ENCODE measurements at regions not wholly inside any gene's neighbourhood (a gene's known extent, or its start where the extent isn't known, plus 50 kb on each side); places are given as distances from the start of the nearest gene placed in this dataset.

- H3K79me1 ChIP-seq (replicated peaks; ENCODE audit: low read length, poor library complexity, severe bottlenecking): no peaks in the 10 kb centered on the region
- H2BK120ac ChIP-seq (ENCODE audit: low read depth, low read length): no peak overlapping the region
- no peak overlapping the region for H4K8ac ChIP-seq (ENCODE audit: low read length)
- no peaks in the 10 kb centered on the region for H3K4me1 ChIP-seq (ENCODE audit: control insufficient read depth, insufficient read depth, low read depth, low read length)
- no peak overlapping the region for H3K4me2 ChIP-seq (ENCODE audit: low read length, poor library complexity, severe bottlenecking)
- DNase-seq: no peak
- no peaks in the 10 kb centered on the region for H3K27me3 ChIP-seq (ENCODE audit: control insufficient read depth in 1 of 2, insufficient read depth in 1 of 2, low read length in 2 of 2)
- H4K91ac ChIP-seq (ENCODE audit: low read length): no peak overlapping the region
- H3K4me3 ChIP-seq (ENCODE audit: insufficient read depth in 1 of 2, low read depth in 1 of 2, low read length in 2 of 2): no peak overlapping the region
- H3K9me3 ChIP-seq (ENCODE audit: control insufficient read depth, low read length): no peaks in the 10 kb centered on the region
- H3K4ac ChIP-seq (ENCODE audit: low read depth in 1 of 2, low read length in 2 of 2): no peak overlapping the region
- H3K27ac ChIP-seq (ENCODE audit: low read length, poor library complexity, severe bottlenecking): no peak overlapping the region
- H2BK12ac ChIP-seq (ENCODE audit: low read length in 2 of 2): no peak overlapping the region
- H3K18ac ChIP-seq (ENCODE audit: low read depth in 1 of 2, low read length in 2 of 2): no peak overlapping the region
- no peak overlapping the region for H2AFZ ChIP-seq (ENCODE audit: low read depth, low read length)
- no peak overlapping the region for H3K23ac ChIP-seq (ENCODE audit: low read length in 2 of 2)
- H3K9ac ChIP-seq (ENCODE audit: low read length): no peak overlapping the region
- no peaks in the 10 kb centered on the region for H3K36me3 ChIP-seq (ENCODE audit: control insufficient read depth in 1 of 2, insufficient read depth in 2 of 2, low read depth in 1 of 2, low read length in 2 of 2)
- H2BK15ac ChIP-seq (ENCODE audit: low read depth, poor library complexity, severe bottlenecking): no peak overlapping the region
- no peak overlapping the region for H2BK5ac ChIP-seq (ENCODE audit: low read depth, low read length, poor library complexity, severe bottlenecking)
- no peak overlapping the region for H2AK5ac ChIP-seq (ENCODE audit: low read length, severe bottlenecking)
- H3K14ac ChIP-seq (ENCODE audit: low read length in 2 of 2): no peak overlapping the region
These were observed 217.5 kb downstream of the GPD2 start for GRCh38 chr2:156653675-156654074.

GRCh38 chr2:156657809-156658208, 221.6 kb downstream of the GPD2 start:
- Histone ChIP-seq H2BK15ac (ENCODE audit: low read depth, poor library complexity, severe bottlenecking) (no peak overlapping the region), H3K9me3 (ENCODE audit: control insufficient read depth, low read length) (no peaks in the 10 kb centered on the region), H3K79me1 (replicated peaks; ENCODE audit: low read length, poor library complexity, severe bottlenecking) (no peaks in the 10 kb centered on the region), H3K4me2 (ENCODE audit: low read length, poor library complexity, severe bottlenecking) (no peak overlapping the region), H4K91ac (ENCODE audit: low read length) (no peak overlapping the region), H3K27me3 (ENCODE audit: control insufficient read depth in 1 of 2, insufficient read depth in 1 of 2, low read length in 2 of 2) (no peaks in the 10 kb centered on the region), H3K18ac (ENCODE audit: low read depth in 1 of 2, low read length in 2 of 2) (no peak overlapping the region), H4K8ac (ENCODE audit: low read length) (no peak overlapping the region), H3K14ac (ENCODE audit: low read length in 2 of 2) (no peak overlapping the region), H2BK5ac (ENCODE audit: low read depth, low read length, poor library complexity, severe bottlenecking) (no peak overlapping the region), H2BK120ac (ENCODE audit: low read depth, low read length) (no peak overlapping the region), H3K36me3 (ENCODE audit: control insufficient read depth in 1 of 2, insufficient read depth in 2 of 2, low read depth in 1 of 2, low read length in 2 of 2) (no peaks in the 10 kb centered on the region), H3K4me1 (ENCODE audit: control insufficient read depth, insufficient read depth, low read depth, low read length) (no peaks in the 10 kb centered on the region), H3K27ac (ENCODE audit: low read length, poor library complexity, severe bottlenecking) (no peak overlapping the region), H2AFZ (ENCODE audit: low read depth, low read length) (no peak overlapping the region), H3K9ac (ENCODE audit: low read length) (no peak overlapping the region), H2AK5ac (ENCODE audit: low read length, severe bottlenecking) (no peak overlapping the region), H2BK12ac (ENCODE audit: low read length in 2 of 2) (no peak overlapping the region), H3K23ac (ENCODE audit: low read length in 2 of 2) (no peak overlapping the region), H3K4ac (ENCODE audit: low read depth in 1 of 2, low read length in 2 of 2) (no peak overlapping the region), H3K4me3 (ENCODE audit: insufficient read depth in 1 of 2, low read depth in 1 of 2, low read length in 2 of 2) (no peak overlapping the region)
- DNase-seq: peak; percentile 0
- 100% methylated on average over 1 of the region's 2 CpGs for WGBS

GRCh38 chr2:156659694-156660093, 223.5 kb downstream of the GPD2 start:
- H3K23ac ChIP-seq (ENCODE audit: low read length in 2 of 2): no peak overlapping the region
- no peaks in the 10 kb centered on the region for H3K36me3 ChIP-seq (ENCODE audit: control insufficient read depth in 1 of 2, insufficient read depth in 2 of 2, low read depth in 1 of 2, low read length in 2 of 2)
- H3K14ac ChIP-seq (ENCODE audit: low read length in 2 of 2): no peak overlapping the region
- H3K4me1 ChIP-seq (ENCODE audit: control insufficient read depth, insufficient read depth, low read depth, low read length): no peaks in the 10 kb centered on the region
- no peak overlapping the region for H2BK15ac ChIP-seq (ENCODE audit: low read depth, poor library complexity, severe bottlenecking)
- no peak overlapping the region for H2BK120ac ChIP-seq (ENCODE audit: low read depth, low read length)
- no peak overlapping the region for H3K18ac ChIP-seq (ENCODE audit: low read depth in 1 of 2, low read length in 2 of 2)
- H3K4ac ChIP-seq (ENCODE audit: low read depth in 1 of 2, low read length in 2 of 2): no peak overlapping the region
- H3K27ac ChIP-seq (ENCODE audit: low read length, poor library complexity, severe bottlenecking): no peak overlapping the region
- H2AFZ ChIP-seq (ENCODE audit: low read depth, low read length): no peak overlapping the region
- H4K91ac ChIP-seq (ENCODE audit: low read length): no peak overlapping the region
- no peak overlapping the region for H4K8ac ChIP-seq (ENCODE audit: low read length)
- H3K4me3 ChIP-seq (ENCODE audit: insufficient read depth in 1 of 2, low read depth in 1 of 2, low read length in 2 of 2): no peak overlapping the region
- no peaks in the 10 kb centered on the region for H3K27me3 ChIP-seq (ENCODE audit: control insufficient read depth in 1 of 2, insufficient read depth in 1 of 2, low read length in 2 of 2)
- H3K4me2 ChIP-seq (ENCODE audit: low read length, poor library complexity, severe bottlenecking): no peak overlapping the region
- H3K9ac ChIP-seq (ENCODE audit: low read length): no peak overlapping the region
- H2BK5ac ChIP-seq (ENCODE audit: low read depth, low read length, poor library complexity, severe bottlenecking): no peak overlapping the region
- WGBS: 94% methylated on average over 3 of the region's 3 CpGs
- H3K79me1 ChIP-seq (replicated peaks; ENCODE audit: low read length, poor library complexity, severe bottlenecking): no peaks in the 10 kb centered on the region
- H3K9me3 ChIP-seq (ENCODE audit: control insufficient read depth, low read length): no peaks in the 10 kb centered on the region
- no peak overlapping the region for H2BK12ac ChIP-seq (ENCODE audit: low read length in 2 of 2)
- no peak for DNase-seq
- no peak overlapping the region for H2AK5ac ChIP-seq (ENCODE audit: low read length, severe bottlenecking)

- H3K79me1 ChIP-seq (replicated peaks; ENCODE audit: low read length, poor library complexity, severe bottlenecking): no peaks in the 10 kb centered on the region
These were observed 227.7 kb downstream of the GPD2 start for GRCh38 chr2:156663757-156664409.

More at GRCh38 chr2:156663757-156664409, 227.7 kb downstream of the GPD2 start:
- Histone ChIP-seq H3K4me1 (ENCODE audit: control insufficient read depth, insufficient read depth, low read depth, low read length) (no peaks in the 10 kb centered on the region), H2BK5ac (ENCODE audit: low read depth, low read length, poor library complexity, severe bottlenecking) (no peak overlapping the region), H2AFZ (ENCODE audit: low read depth, low read length) (no peak overlapping the region), H2AK5ac (ENCODE audit: low read length, severe bottlenecking) (no peak overlapping the region), H3K27me3 (ENCODE audit: control insufficient read depth in 1 of 2, insufficient read depth in 1 of 2, low read length in 2 of 2) (no peaks in the 10 kb centered on the region), H2BK12ac (ENCODE audit: low read length in 2 of 2) (no peak overlapping the region), H4K91ac (ENCODE audit: low read length) (no peak overlapping the region), H3K14ac (ENCODE audit: low read length in 2 of 2) (no peak overlapping the region), H3K9ac (ENCODE audit: low read length) (no peak overlapping the region), H3K9me3 (ENCODE audit: control insufficient read depth, low read length) (peaks cover 7% of the 10 kb centered on the region), H3K4me2 (ENCODE audit: low read length, poor library complexity, severe bottlenecking) (no peak overlapping the region), H2BK120ac (ENCODE audit: low read depth, low read length) (no peak overlapping the region), H3K18ac (ENCODE audit: low read depth in 1 of 2, low read length in 2 of 2) (no peak overlapping the region), H3K23ac (ENCODE audit: low read length in 2 of 2) (no peak overlapping the region), H2BK15ac (ENCODE audit: low read depth, poor library complexity, severe bottlenecking) (no peak overlapping the region), H3K4me3 (ENCODE audit: insufficient read depth in 1 of 2, low read depth in 1 of 2, low read length in 2 of 2) (no peak overlapping the region), H4K8ac (ENCODE audit: low read length) (no peak overlapping the region), H3K27ac (ENCODE audit: low read length, poor library complexity, severe bottlenecking) (no peak overlapping the region), H3K36me3 (ENCODE audit: control insufficient read depth in 1 of 2, insufficient read depth in 2 of 2, low read depth in 1 of 2, low read length in 2 of 2) (no peaks in the 10 kb centered on the region), H3K4ac (ENCODE audit: low read depth in 1 of 2, low read length in 2 of 2) (no peak overlapping the region)
- 67% methylated on average over 1 of the region's 1 CpG for WGBS
- no peak for DNase-seq
